PFSK-1 (cell line): ENCODE measurements at regions not wholly inside any gene's neighbourhood (a gene's known extent, or its start where the extent isn't known, plus 50 kb on each side); places are given as distances from the start of the nearest gene placed in this dataset.

ENCODE experiments used
- FOXP2 ChIP-seq: optimal IDR thresholded peaks from 2 replicates; pipeline ENCODE3; 2011; ENCODE audit warnings: borderline replicate concordance, control low read depth, inconsistent platforms; ENCODE audit not compliant: insufficient read depth; ENCODE audit errors: extremely low read length, extremely low read depth
- POLR2AphosphoS5 ChIP-seq: IDR thresholded peaks from 2 replicates; pipeline ENCODE4 v1.6.1; 2012; ENCODE audit warnings: low read depth, mild to moderate bottlenecking, control low read depth, low read length, moderate library complexity
- SIN3A ChIP-seq: IDR thresholded peaks from 2 replicates; pipeline ENCODE4 v1.6.1; 2012; ENCODE audit warnings: mild to moderate bottlenecking, low read length, moderate library complexity, borderline replicate concordance; ENCODE audit not compliant: insufficient read depth
- TAF1 ChIP-seq: IDR thresholded peaks from 2 replicates; pipeline ENCODE4 v1.6.1; 2012; ENCODE audit warnings: low read length, control low read depth, borderline replicate concordance; ENCODE audit not compliant: insufficient read depth
- TF ChIP-seq, protein P1 (sequence below), 2 experiments: IDR thresholded peaks; 2 replicates each; pipeline versions ENCODE4 v1.6.1 to v1.8.0; 2011 to 2012; ENCODE audit warnings: low read depth in 2 of 2, low read length in 2 of 2, control low read depth in 1 of 2, inconsistent platforms in 1 of 2, mild to moderate bottlenecking in 1 of 2, moderate library complexity in 1 of 2; ENCODE audit not compliant: insufficient read depth in 1 of 2

DNA sequence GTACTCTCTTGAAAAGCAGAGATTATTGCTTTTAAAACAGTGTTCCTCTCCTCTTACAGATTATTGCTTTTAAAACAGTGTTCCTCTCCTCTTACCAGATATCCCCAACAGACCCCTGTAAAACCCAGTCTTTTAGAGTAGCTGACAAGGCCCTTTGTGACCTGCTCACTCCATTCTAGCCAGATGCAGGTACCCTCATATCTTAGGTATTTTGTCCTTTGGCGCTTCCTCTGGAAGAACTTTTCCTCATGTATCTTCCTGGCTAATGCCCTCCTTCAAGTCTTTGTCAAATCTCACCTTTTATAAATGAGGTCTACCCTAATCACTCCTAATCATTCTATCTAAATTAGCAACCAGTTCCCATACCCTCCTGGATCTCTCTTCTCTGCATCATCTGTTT lies 536.0 kb downstream of the BTBD3 start:
- TF ChIP-seq POLR2AphosphoS5 (no peak), FOXP2 (no peak), SIN3A (no peak), TAF1 (no peak)
- TF ChIP-seq, protein P1, sequence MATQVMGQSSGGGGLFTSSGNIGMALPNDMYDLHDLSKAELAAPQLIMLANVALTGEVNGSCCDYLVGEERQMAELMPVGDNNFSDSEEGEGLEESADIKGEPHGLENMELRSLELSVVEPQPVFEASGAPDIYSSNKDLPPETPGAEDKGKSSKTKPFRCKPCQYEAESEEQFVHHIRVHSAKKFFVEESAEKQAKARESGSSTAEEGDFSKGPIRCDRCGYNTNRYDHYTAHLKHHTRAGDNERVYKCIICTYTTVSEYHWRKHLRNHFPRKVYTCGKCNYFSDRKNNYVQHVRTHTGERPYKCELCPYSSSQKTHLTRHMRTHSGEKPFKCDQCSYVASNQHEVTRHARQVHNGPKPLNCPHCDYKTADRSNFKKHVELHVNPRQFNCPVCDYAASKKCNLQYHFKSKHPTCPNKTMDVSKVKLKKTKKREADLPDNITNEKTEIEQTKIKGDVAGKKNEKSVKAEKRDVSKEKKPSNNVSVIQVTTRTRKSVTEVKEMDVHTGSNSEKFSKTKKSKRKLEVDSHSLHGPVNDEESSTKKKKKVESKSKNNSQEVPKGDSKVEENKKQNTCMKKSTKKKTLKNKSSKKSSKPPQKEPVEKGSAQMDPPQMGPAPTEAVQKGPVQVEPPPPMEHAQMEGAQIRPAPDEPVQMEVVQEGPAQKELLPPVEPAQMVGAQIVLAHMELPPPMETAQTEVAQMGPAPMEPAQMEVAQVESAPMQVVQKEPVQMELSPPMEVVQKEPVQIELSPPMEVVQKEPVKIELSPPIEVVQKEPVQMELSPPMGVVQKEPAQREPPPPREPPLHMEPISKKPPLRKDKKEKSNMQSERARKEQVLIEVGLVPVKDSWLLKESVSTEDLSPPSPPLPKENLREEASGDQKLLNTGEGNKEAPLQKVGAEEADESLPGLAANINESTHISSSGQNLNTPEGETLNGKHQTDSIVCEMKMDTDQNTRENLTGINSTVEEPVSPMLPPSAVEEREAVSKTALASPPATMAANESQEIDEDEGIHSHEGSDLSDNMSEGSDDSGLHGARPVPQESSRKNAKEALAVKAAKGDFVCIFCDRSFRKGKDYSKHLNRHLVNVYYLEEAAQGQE (IDR thresholded peaks at IDR 0.05; ENCODE audit: insufficient read depth in 1 of 2, low read depth in 2 of 2, low read length in 2 of 2), result no peak

DNA sequence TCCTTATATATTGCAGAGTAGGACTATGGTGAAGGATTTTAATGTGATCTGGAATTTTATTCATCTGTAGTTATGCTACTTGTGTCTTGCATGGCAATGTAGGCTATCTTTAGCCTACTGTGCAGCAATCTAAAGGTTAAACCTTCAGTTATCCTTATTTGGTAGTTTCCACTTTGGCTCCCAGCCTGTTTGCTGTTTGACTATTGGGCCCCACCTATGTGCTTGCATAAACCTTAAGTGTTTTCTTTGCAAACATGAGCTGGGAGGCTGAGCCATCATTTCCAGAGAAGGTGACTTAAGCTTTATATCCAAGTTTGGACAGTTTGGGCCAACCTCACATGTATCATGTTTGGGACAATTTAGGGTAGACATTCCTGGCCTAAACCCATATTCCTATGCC lies 537.5 kb downstream of the BTBD3 start:
- TF ChIP-seq FOXP2 (no peak), POLR2AphosphoS5 (no peak), TAF1 (no peak), SIN3A (no peak)
- TF ChIP-seq, protein P1 (IDR thresholded peaks at IDR 0.05; ENCODE audit: insufficient read depth in 1 of 2, low read depth in 2 of 2, low read length in 2 of 2), result no peak

DNA sequence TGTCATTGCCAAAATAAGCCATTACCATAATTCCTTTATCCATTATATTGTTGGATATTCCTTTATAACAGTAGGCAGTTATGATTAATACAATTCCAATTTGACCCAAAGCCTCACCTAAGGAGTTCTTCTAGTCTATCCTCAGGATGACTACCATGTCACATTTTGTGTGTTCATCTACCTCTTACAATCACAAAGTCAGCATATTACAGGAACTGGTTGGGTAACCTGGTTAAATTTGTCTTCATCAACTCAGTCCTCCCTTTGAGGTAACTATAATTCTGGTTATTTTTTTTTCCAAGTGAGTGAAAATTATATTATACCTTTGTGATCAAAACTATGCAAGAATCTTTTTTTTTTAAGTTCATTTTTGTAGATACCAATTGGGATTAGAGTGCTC lies 540.5 kb downstream of the BTBD3 start:
- TF ChIP-seq FOXP2 (no peak), POLR2AphosphoS5 (no peak), TAF1 (no peak)

DNA sequence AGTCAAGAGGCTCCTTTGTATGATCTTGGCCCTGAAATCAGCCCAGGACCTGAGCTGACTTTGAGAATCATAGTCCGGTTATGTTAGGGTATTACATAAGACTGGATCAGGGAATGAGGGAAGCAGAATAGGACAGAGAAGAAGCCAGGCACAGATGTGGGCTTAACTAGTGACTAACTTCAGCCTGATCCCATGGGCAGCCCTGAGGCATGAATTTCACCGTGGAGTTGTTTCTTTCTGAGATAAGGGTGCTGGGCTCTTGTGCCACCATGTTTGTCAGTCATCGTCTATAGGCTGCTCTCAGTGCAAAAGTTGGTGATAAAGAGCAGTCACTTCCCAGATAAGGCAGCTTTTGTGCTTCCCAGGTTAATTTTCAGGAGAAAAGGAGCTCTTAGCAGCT lies 544.7 kb upstream of the SPTLC3 start:
- TF ChIP-seq SIN3A (no peak), POLR2AphosphoS5 (no peak), TAF1 (no peak), FOXP2 (no peak)
- TF ChIP-seq, protein P1 (IDR thresholded peaks at IDR 0.05; ENCODE audit: insufficient read depth in 1 of 2, low read depth in 2 of 2, low read length in 2 of 2), result no peak

DNA sequence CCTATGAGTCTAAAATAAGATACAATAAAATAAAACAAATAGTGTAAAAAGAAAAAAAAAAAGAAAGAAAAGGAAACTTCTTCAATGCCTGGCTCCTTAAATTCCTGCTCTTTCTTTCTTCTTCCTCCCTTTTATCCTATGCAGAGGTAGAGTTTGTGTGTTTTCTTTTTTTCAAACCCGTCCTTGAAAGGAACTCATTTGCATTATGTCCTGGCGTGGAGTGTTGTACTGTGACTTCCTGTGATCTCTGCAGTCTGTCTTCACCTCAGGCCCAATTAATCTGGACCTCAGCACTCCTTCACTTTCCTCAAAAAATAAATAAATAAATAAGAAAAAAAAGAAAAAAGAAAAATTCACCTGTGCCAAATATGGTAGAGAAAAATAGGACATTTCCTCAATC lies 541.9 kb upstream of the SPTLC3 start:
- TF ChIP-seq SIN3A (no peak), TAF1 (no peak), POLR2AphosphoS5 (no peak), FOXP2 (no peak)

DNA sequence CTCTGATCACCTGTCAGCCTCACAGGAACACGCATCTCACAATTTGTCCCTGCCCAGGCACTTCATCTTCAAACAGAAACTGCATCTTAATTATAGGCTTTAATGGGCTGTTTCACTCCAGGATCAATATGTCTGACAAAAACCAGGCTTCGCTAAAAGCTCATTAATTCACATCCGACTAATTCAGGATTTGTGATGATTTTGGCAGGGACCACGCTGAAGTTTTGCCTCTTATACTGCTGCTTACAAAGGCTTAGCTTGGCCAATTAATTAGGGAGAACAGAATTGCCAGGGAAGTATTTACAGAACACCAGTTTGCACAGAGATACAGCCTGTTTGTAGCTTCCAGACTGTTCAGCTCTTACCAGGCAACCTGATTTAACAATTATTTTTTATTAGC lies 541.0 kb upstream of the SPTLC3 start:
- TF ChIP-seq POLR2AphosphoS5 (no peak), TAF1 (no peak)

DNA sequence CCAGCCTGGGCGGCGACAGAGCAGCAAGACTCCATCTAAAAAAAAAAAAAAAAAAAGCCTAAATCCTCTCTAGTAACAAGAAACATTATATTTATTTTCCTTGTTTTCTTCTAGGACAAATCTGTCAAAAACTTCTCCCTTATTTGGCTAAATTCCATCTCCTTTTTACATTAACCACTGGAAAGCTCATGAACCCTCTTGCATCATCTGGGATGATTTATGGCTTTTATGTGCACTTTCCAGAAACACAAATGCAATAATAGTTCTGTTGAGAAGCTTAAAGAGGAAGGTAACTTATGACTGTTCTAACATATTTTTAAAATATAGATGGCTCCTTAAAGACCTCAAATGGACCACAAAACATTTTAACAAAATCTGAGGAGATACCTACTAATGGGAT lies 526.1 kb upstream of the SPTLC3 start:
- no peak for TF ChIP-seq POLR2AphosphoS5
- TF ChIP-seq, protein P1 (IDR thresholded peaks at IDR 0.05; ENCODE audit: insufficient read depth in 1 of 2, low read depth in 2 of 2, low read length in 2 of 2), result no peak
- no peak for TF ChIP-seq FOXP2
- TF ChIP-seq TAF1, result no peak
- TF ChIP-seq SIN3A, result no peak
